ENCODE measurements at regions not wholly inside any gene's neighbourhood (a gene's known extent, or its start where the extent isn't known, plus 50 kb on each side); places are given as distances from the start of the nearest gene placed in this dataset.

- Histone ChIP-seq H3K27me3 (ENCODE audit: insufficient read depth, low read length) (no peaks in the 10 kb centered on the region), H4K5ac (ENCODE audit: insufficient read length, low read depth, low read length) (no peak overlapping the region), H3K4me2 (ENCODE audit: insufficient read depth, insufficient read length, low read length) (no peak overlapping the region), H3K14ac (ENCODE audit: insufficient read depth, low read length) (no peak overlapping the region), H3K79me1 (ENCODE audit: insufficient read depth, low read depth, low read length, poor library complexity, severe bottlenecking) (no peaks in the 10 kb centered on the region), H2BK5ac (ENCODE audit: insufficient read length, low read length) (no peak overlapping the region), H2BK120ac (ENCODE audit: low read depth, low read length, poor library complexity, severe bottlenecking) (no peak overlapping the region), H2AK5ac (ENCODE audit: insufficient read length, low read length) (no peak overlapping the region), H3K27ac (ENCODE audit: insufficient read length, low read depth, low read length) (no peak overlapping the region), H3K9me3 (ENCODE audit: control insufficient read depth, low read depth, low read length) (no peaks in the 10 kb centered on the region), H3K79me2 (ENCODE audit: insufficient read depth, low read length) (no peaks in the 10 kb centered on the region), H4K8ac (replicated peaks; ENCODE audit: insufficient read length, low read depth, low read length) (no peak overlapping the region), H2AFZ (ENCODE audit: low read length) (no peak overlapping the region), H3K23ac (ENCODE audit: insufficient read length, low read depth, low read length) (no peak overlapping the region), H4K20me1 (ENCODE audit: control insufficient read depth, insufficient read depth, insufficient read length) (no peaks in the 10 kb centered on the region), H3K23me2 (ENCODE audit: insufficient read length, low read depth, low read length, poor library complexity, severe bottlenecking) (no peaks in the 10 kb centered on the region), H3T11ph (ENCODE audit: low read length) (no peak overlapping the region), H2BK15ac (ENCODE audit: low read depth, low read length) (no peak overlapping the region), H4K91ac (ENCODE audit: insufficient read length, low read depth, low read length) (no peak overlapping the region), H2BK12ac (ENCODE audit: insufficient read length, low read depth, low read length) (no peak overlapping the region), H3K4ac (ENCODE audit: low read depth, low read length) (no peak overlapping the region), H3K9ac (ENCODE audit: extremely low read depth, insufficient read length, low read length) (no peak overlapping the region), H3K18ac (ENCODE audit: insufficient read length, low read depth, low read length) (no peak overlapping the region), H3K56ac (ENCODE audit: insufficient read length, low read depth, low read length) (no peak overlapping the region), H2BK20ac (ENCODE audit: low read depth, low read length, poor library complexity, severe bottlenecking) (no peak overlapping the region), H3K4me1 (ENCODE audit: insufficient read depth, low read length) (no peaks in the 10 kb centered on the region)
- Mint-ChIP-seq H3K4me3 (no peak overlapping the region), H3K27me3 (ENCODE audit: low read depth) (peaks cover 4% of the 10 kb centered on the region), H3K9me3 (peaks cover 0 to 11% of the 10 kb centered on the region in 2 experiments; a peak in 2 of 5 replicates), H3K36me3 (ENCODE audit: insufficient read depth in 1 of 3, low read depth in 3 of 3) (peaks cover 0 to 15% (median 3%) of the 10 kb centered on the region in 3 experiments; a peak in 5 of 7 replicates), H3K4me1 (no peaks in the 10 kb centered on the region), H3K27ac (no peak overlapping the region)
- DNase-seq, result no peak
- no peak for TF ChIP-seq CTCF (conservative IDR thresholded peaks at IDR 0.05)
- WGBS (ENCODE audit: extremely low coverage, insufficient read length, low lambda C conversion rate), result no CpG with 5 or more reads among the region's 2 CpGs
Measured at GRCh38 chr9:16125629-16126028, 572.8 kb downstream of the CCDC171 start.
